T-helper 2 cell (primary cell): ENCODE measurements at regions not wholly inside any gene's neighbourhood (a gene's known extent, or its start where the extent isn't known, plus 50 kb on each side); places are given as distances from the start of the nearest gene placed in this dataset.
"Not testable (repeated sequence)": the region's sequence is repeated elsewhere in the genome, so short reads cannot be mapped to it uniquely, and the experiment has no call there.

Experiments
- DNase-seq, 5 experiments: peaks; one replicate each; pipeline versions ENCODE4 v3.0.0 to v3.0.0-alpha.2; 2012 to 2022

- DNase-seq: no peak
Measured at GRCh38 chr6:19713984-19714383, 123.2 kb upstream of the ID4 start.

- DNase-seq: no peak
Measured at GRCh38 chr6:19714434-19715166, 122.6 kb upstream of the ID4 start.

- DNase-seq: no peak
Measured at GRCh38 chr6:19715167-19715551, 122.0 kb upstream of the ID4 start.

- no peak for DNase-seq
Measured at GRCh38 chr6:19719691-19720128, 117.5 kb upstream of the ID4 start.

GRCh38 chr6:19721766-19722377 lies 115.3 kb upstream of the ID4 start:
- no peak for DNase-seq

- no peak for DNase-seq
Measured at GRCh38 chr6:19722999-19723398, 114.2 kb upstream of the ID4 start.

- no peak for DNase-seq
Measured at GRCh38 chr6:19723545-19723944, 113.6 kb upstream of the ID4 start.

GRCh38 chr6:19725436-19725835 lies 111.7 kb upstream of the ID4 start:
- DNase-seq: not testable (repeated sequence)

GRCh38 chr6:19731282-19731681 lies 105.9 kb upstream of the ID4 start:
- no peak for DNase-seq

GRCh38 chr6:19734061-19734460 lies 103.1 kb upstream of the ID4 start:
- DNase-seq: no peak

- no peak for DNase-seq
Measured at GRCh38 chr6:19734519-19734918, 102.7 kb upstream of the ID4 start.

- no peak for DNase-seq
Measured at GRCh38 chr6:19736066-19736465, 101.1 kb upstream of the ID4 start.

GRCh38 chr6:19738010-19738409 lies 99.2 kb upstream of the ID4 start:
- DNase-seq: no peak

- no peak for DNase-seq
Measured at GRCh38 chr6:19749722-19750121, 87.4 kb upstream of the ID4 start.

- DNase-seq: no peak
Measured at GRCh38 chr6:19752746-19753145, 84.4 kb upstream of the ID4 start.

- no peak for DNase-seq
Measured at GRCh38 chr6:19753826-19754225, 83.3 kb upstream of the ID4 start.

- no peak for DNase-seq
Measured at GRCh38 chr6:19754686-19755085, 82.5 kb upstream of the ID4 start.

- DNase-seq: no peak
Measured at GRCh38 chr6:19755181-19755580, 82.0 kb upstream of the ID4 start.

- DNase-seq: no peak
Measured at GRCh38 chr6:19757036-19757435, 80.1 kb upstream of the ID4 start.

- no peak for DNase-seq
Measured at GRCh38 chr6:19759117-19759880, 77.9 kb upstream of the ID4 start.

GRCh38 chr6:19761121-19761520 lies 76.0 kb upstream of the ID4 start:
- DNase-seq: no peak

- DNase-seq: no peak
Measured at GRCh38 chr6:19771753-19772336, 65.3 kb upstream of the ID4 start.

GRCh38 chr6:19772891-19773290 lies 64.3 kb upstream of the ID4 start:
- DNase-seq: no peak

GRCh38 chr6:19781269-19781668 lies 55.9 kb upstream of the ID4 start:
- DNase-seq: no peak
